HL-60 (cell line): ENCODE measurements at regions not wholly inside any gene's neighbourhood (a gene's known extent, or its start where the extent isn't known, plus 50 kb on each side); places are given as distances from the start of the nearest gene placed in this dataset.

Experiments used
- DNase-seq, 2 experiments: peaks; one replicate each; pipeline ENCODE4 v3.0.0-alpha.2; 2010 to 2020; ENCODE audit warnings: low read depth in 1 of 2, low spot score in 1 of 2
- H3K27ac ChIP-seq: fragments of 250-450 bp; sonication (Bioruptor Pico); replicated peaks from 2 replicates; pipeline ENCODE4 v1.5.1; 2020; ENCODE audit warnings: mild to moderate bottlenecking, moderate library complexity
- H3K27me3 ChIP-seq: fragments of 250-450 bp; sonication (Bioruptor Pico); 2 replicates; pipeline ENCODE4 v1.5.1; 2021; ENCODE audit warnings: mild to moderate bottlenecking, moderate library complexity; ENCODE audit not compliant: insufficient read depth, poor library complexity, severe bottlenecking
- H3K4me3 ChIP-seq: replicated peaks from 2 replicates; pipeline ENCODE4 v1.5.1; 2011; ENCODE audit warnings: mild to moderate bottlenecking, control low read depth, low read length; ENCODE audit not compliant: insufficient read depth
- GABPA ChIP-seq: IDR thresholded peaks from 2 replicates; pipeline ENCODE4 v1.6.1; 2012; ENCODE audit warnings: low read depth
- POLR2AphosphoS5 ChIP-seq: IDR thresholded peaks from 2 replicates; pipeline ENCODE4 v1.6.1; 2012; ENCODE audit warnings: low read depth
- REST ChIP-seq: IDR thresholded peaks from 2 replicates; pipeline ENCODE4 v1.6.1; 2012; ENCODE audit warnings: low read depth; ENCODE audit not compliant: insufficient replicate concordance
- SPI1 ChIP-seq: IDR thresholded peaks from 2 replicates; pipeline ENCODE4 v1.6.1; 2012; ENCODE audit warnings: low read depth, mild to moderate bottlenecking, borderline replicate concordance
- TF ChIP-seq, protein P1 (sequence below): IDR thresholded peaks from one replicate; pipeline ENCODE4 v1.5.1; 2011; ENCODE audit warnings: low read length, control low read depth, inconsistent platforms; ENCODE audit not compliant: insufficient read depth

DNA sequence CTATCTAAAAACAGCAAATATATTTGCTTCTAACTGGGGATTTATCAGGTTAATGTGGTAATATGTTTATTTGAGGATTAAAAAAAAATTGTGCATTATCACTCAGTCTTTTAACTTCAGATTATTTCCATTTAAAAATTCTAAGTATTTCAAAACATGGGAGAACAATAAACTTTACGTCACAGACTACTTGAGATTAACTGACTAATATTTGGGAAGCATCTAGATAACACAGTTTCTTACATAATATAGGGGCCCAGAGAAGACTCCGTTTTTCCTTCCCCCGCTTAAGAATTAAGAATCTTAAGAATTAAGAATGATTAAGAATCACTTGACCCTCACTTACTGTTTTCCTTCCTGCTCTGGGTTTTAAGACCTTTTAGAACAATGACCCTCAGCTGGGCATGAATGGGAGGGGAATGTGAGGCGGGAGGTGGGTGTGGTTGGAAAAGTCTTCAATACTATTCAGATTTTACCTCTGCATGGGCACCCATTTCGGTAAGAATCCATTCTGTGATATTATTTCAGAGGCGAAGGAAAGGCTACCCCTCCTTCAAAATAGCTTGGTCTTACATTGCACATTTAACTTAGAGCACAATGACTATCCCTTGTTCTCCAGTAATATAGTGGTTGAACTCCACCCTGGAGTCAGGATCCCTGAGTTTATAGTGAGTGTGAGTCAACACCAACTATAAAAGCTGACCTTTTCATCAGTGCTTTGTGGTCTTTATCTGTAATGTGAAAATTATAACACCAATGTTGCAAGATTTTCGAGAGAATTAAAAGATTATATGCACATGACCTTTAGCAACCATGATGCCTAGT is 821.3 kb downstream of the USP25 start:
- Histone ChIP-seq H3K4me3 (no peak overlapping the region), H3K27ac (no peak overlapping the region), H3K27me3 (no peaks in the 10 kb centered on the region)
- TF ChIP-seq SPI1, result no peak
- TF ChIP-seq, protein P1, sequence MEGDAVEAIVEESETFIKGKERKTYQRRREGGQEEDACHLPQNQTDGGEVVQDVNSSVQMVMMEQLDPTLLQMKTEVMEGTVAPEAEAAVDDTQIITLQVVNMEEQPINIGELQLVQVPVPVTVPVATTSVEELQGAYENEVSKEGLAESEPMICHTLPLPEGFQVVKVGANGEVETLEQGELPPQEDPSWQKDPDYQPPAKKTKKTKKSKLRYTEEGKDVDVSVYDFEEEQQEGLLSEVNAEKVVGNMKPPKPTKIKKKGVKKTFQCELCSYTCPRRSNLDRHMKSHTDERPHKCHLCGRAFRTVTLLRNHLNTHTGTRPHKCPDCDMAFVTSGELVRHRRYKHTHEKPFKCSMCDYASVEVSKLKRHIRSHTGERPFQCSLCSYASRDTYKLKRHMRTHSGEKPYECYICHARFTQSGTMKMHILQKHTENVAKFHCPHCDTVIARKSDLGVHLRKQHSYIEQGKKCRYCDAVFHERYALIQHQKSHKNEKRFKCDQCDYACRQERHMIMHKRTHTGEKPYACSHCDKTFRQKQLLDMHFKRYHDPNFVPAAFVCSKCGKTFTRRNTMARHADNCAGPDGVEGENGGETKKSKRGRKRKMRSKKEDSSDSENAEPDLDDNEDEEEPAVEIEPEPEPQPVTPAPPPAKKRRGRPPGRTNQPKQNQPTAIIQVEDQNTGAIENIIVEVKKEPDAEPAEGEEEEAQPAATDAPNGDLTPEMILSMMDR, result no peak
- TF ChIP-seq GABPA, result no peak
- no peak for TF ChIP-seq POLR2AphosphoS5
- no peak for TF ChIP-seq REST
- DNase-seq, result no peak

DNA sequence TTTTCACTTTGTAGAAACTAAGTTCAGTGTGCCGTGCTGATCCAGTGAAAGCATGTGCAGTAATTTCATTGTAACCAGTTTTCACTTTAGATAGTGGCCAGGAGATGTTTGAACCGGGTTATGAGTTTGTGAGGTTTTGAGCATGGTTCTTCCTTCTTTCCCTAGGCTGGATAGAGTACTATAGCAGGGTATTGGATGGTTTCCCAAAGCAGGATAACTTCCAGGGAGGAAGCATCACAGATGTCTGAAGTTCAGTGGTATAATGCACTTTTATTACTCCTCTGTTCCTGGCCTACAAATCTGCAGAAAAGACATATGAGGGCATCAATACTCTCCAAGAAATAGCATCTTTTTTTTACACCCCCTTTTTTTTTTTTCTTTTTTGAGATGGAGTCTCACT is 823.1 kb downstream of the USP25 start:
- DNase-seq, result no peak

GRCh38 chr21:16554503-16554902 is 824.7 kb downstream of the USP25 start:
- H3K27ac ChIP-seq, result no peak overlapping the region
- TF ChIP-seq REST, result no peak
- no peak for TF ChIP-seq POLR2AphosphoS5
- no peak for TF ChIP-seq SPI1
- no peak for TF ChIP-seq GABPA
- TF ChIP-seq, protein P1, result no peak
- no peak for DNase-seq
- H3K27me3 ChIP-seq, result no peaks in the 10 kb centered on the region
- H3K4me3 ChIP-seq, result no peak overlapping the region

More for the DNA sequence above, 823.1 kb downstream of the USP25 start:
- no peak for TF ChIP-seq POLR2AphosphoS5
- TF ChIP-seq SPI1, result no peak
- no peak for TF ChIP-seq REST
- TF ChIP-seq, protein P1, result no peak
- no peak for TF ChIP-seq GABPA
- no peak overlapping the region for H3K4me3 ChIP-seq
- no peaks in the 10 kb centered on the region for H3K27me3 ChIP-seq
- no peak overlapping the region for H3K27ac ChIP-seq
